ENCODE measurements at regions not wholly inside any gene's neighbourhood (a gene's known extent, or its start where the extent isn't known, plus 50 kb on each side); places are given as distances from the start of the nearest gene placed in this dataset.

DNA sequence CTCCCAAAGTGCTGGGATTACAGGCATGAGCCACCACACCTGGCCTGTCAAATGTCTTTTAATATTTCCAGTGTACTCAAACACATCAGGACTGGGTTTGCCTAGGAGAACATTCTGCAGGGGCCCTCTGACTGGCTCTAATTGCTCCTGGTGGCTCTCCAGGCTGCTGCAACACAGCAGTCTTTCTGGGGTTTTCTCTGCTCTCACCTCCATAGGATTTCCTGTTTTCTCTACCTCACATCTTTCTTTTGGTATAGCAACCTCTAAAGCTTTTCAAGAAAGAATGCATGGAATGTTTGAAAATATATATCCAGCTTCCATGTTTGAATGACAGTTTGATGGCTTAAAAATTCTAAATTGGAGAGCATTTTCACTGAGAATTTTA, 83.3 kb upstream of the IGSF10 start:
- Mint-ChIP-seq H3K27me3 (ENCODE audit: unreplicated experiment) (no peaks in the 10 kb centered on the region), H3K36me3 (ENCODE audit: insufficient read depth, unreplicated experiment) (no peaks in the 10 kb centered on the region), H3K4me3 (ENCODE audit: low read depth, unreplicated experiment) (no peak overlapping the region), H3K4me1 (ENCODE audit: low read depth, unreplicated experiment) (peaks cover 16% of the 10 kb centered on the region), H3K9me3 (ENCODE audit: low read depth, unreplicated experiment) (no peaks in the 10 kb centered on the region), H3K27ac (ENCODE audit: unreplicated experiment) (peak overlapping the region; percentile 55)
- intact Hi-C loops (cut with micrococcal nuclease; ENCODE audit: unreplicated experiment), result no loop called here
- CTCF ChIA-PET, result no interaction called here
- TF ChIP-seq, protein P1, sequence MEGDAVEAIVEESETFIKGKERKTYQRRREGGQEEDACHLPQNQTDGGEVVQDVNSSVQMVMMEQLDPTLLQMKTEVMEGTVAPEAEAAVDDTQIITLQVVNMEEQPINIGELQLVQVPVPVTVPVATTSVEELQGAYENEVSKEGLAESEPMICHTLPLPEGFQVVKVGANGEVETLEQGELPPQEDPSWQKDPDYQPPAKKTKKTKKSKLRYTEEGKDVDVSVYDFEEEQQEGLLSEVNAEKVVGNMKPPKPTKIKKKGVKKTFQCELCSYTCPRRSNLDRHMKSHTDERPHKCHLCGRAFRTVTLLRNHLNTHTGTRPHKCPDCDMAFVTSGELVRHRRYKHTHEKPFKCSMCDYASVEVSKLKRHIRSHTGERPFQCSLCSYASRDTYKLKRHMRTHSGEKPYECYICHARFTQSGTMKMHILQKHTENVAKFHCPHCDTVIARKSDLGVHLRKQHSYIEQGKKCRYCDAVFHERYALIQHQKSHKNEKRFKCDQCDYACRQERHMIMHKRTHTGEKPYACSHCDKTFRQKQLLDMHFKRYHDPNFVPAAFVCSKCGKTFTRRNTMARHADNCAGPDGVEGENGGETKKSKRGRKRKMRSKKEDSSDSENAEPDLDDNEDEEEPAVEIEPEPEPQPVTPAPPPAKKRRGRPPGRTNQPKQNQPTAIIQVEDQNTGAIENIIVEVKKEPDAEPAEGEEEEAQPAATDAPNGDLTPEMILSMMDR (IDR thresholded peaks at IDR 0.05; ENCODE audit: unreplicated experiment), result no peak
- DNase-seq, result no peak
- no TSS peak for BruUV-seq (replicated peaks)

DNA sequence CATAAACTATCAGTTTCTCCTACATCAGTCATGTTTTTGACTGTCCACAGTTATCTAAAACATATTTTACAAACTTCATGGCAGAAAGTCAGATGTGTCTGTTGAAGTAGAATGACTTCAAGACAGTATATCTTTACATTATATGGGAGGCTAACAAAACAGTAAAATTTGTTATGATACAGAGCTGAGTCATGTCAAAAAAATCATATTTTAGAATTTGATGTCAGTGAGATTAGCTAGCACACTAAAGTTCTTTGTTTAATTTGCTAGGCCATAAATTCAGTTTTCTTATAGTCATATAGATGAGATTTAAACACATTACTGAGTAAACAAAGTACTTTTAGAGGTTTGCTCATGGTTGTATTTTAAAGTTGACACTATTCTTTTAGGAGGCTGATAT, 80.3 kb upstream of the IGSF10 start:
- TF ChIP-seq, protein P1 (IDR thresholded peaks at IDR 0.05; ENCODE audit: unreplicated experiment), result no peak
- H3K36me3 Mint-ChIP-seq (ENCODE audit: insufficient read depth, unreplicated experiment), result no peaks in the 10 kb centered on the region
- CTCF ChIA-PET, result no interaction called here
- intact Hi-C loops (cut with micrococcal nuclease; ENCODE audit: unreplicated experiment), result no loop called here
- H3K27me3 Mint-ChIP-seq (ENCODE audit: unreplicated experiment), result no peaks in the 10 kb centered on the region
- no TSS peak for BruUV-seq (replicated peaks)
- H3K27ac Mint-ChIP-seq (ENCODE audit: unreplicated experiment), result no peak overlapping the region
- H3K4me3 Mint-ChIP-seq (ENCODE audit: low read depth, unreplicated experiment), result no peak overlapping the region
- H3K4me1 Mint-ChIP-seq (ENCODE audit: low read depth, unreplicated experiment), result peaks cover 16% of the 10 kb centered on the region
- no peak for DNase-seq
- H3K9me3 Mint-ChIP-seq (ENCODE audit: low read depth, unreplicated experiment), result no peaks in the 10 kb centered on the region

DNA sequence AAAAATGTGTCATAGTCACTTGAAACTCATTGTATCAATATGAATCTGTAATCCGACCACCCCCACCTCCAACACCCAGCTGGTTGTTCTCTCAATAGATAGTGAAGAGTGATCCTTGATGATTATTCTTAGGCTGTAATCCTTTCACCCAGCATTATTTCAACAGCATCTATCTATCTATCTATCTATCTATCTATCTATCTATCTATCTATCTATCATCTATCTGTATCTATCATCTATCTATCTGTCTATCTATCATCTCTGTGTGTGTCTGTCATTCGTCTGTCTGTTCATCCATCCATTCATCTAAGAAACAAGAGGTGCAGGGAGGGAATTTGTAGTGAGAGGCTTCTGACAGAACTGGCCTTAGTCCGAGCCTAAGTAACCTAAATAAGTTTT, 78.7 kb upstream of the IGSF10 start:
- TF ChIP-seq, protein P1 (IDR thresholded peaks at IDR 0.05; ENCODE audit: unreplicated experiment), result no peak
- Mint-ChIP-seq H3K9me3 (ENCODE audit: low read depth, unreplicated experiment) (no peaks in the 10 kb centered on the region), H3K4me1 (ENCODE audit: low read depth, unreplicated experiment) (peaks cover 16% of the 10 kb centered on the region), H3K4me3 (ENCODE audit: low read depth, unreplicated experiment) (no peak overlapping the region), H3K27ac (ENCODE audit: unreplicated experiment) (no peak overlapping the region), H3K27me3 (ENCODE audit: unreplicated experiment) (no peaks in the 10 kb centered on the region), H3K36me3 (ENCODE audit: insufficient read depth, unreplicated experiment) (no peaks in the 10 kb centered on the region)
- intact Hi-C loops (cut with micrococcal nuclease; ENCODE audit: unreplicated experiment), result no loop called here
- BruUV-seq (replicated peaks), result no TSS peak
- no peak for DNase-seq
- CTCF ChIA-PET, result no interaction called here

DNA sequence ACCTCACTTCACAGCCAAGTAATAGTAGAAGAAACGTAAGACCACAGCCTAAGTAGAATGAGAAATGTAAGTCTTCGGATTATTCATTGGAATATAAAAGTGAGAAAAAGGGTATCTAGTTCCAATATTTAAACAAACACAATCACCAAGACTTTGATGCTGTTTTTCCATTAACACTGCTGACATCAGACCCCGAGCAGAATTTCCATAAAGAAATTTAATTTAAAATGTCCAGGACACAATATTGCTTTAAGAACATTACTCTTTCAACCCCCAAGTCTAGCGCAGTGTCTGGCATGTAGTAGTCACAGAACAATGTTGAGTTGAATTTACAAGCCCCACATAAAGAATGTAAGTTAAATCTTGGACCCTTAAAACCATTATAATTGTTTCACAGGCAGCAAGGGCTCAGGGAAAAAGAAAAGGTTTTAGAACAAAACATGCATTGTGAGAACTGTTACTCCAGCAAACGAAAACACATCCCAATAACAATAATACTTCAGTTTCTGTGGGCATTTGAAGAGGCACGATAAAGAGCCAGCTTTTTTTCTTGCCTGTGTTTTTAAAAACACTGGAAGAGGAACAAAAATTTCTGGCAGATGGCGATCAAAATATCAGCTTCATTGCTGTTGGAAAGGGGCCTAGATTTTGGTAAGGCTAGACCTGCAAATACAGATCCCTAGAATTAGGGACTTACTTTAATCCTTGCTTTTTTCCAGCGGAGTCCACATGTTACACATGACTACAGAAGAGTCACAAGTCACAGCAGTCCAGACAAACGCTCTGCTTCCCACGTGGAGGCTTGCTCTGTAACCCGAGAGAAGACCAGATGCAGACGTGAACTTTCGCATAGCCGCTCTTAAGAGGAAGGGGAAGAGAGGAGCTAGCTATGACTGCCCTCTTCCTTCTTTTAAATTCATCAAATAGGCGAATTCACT, 77.9 kb upstream of the IGSF10 start:
- intact Hi-C loops (cut with micrococcal nuclease; ENCODE audit: unreplicated experiment), result no loop called here
- CTCF ChIA-PET, result no interaction called here
- no TSS peak for BruUV-seq (replicated peaks)
- Mint-ChIP-seq H3K4me3 (ENCODE audit: low read depth, unreplicated experiment) (no peak overlapping the region), H3K27ac (ENCODE audit: unreplicated experiment) (no peak overlapping the region), H3K4me1 (ENCODE audit: low read depth, unreplicated experiment) (peaks cover 9% of the 10 kb centered on the region), H3K27me3 (ENCODE audit: unreplicated experiment) (no peaks in the 10 kb centered on the region), H3K9me3 (ENCODE audit: low read depth, unreplicated experiment) (no peaks in the 10 kb centered on the region), H3K36me3 (ENCODE audit: insufficient read depth, unreplicated experiment) (no peaks in the 10 kb centered on the region)
- no peak for DNase-seq
- TF ChIP-seq, protein P1 (IDR thresholded peaks at IDR 0.05; ENCODE audit: unreplicated experiment), result no peak

Data from Calu3 (cell line).